PC-3 (cell line): ENCODE measurements at regions not wholly inside any gene's neighbourhood (a gene's known extent, or its start where the extent isn't known, plus 50 kb on each side); places are given as distances from the start of the nearest gene placed in this dataset.

ENCODE experiments used
- ATAC-seq: fragments of 200-7000 bp; cut with Tn5 transposase; 2 replicates; pipeline ENCODE4 v1.9.1; 2020; ENCODE audit warnings: mild to moderate bottlenecking, moderate library complexity
- BruUV-seq: library from RNA; stranded (reverse); fragments of 400-500 nt; replicated peaks from 2 replicates; lab custom pipeline; 2021; lab: Mats Ljungman, UMichigan
- CTCF ChIA-PET: fragments of 300-600 bp; sonication (Branson Sonifier 250); formaldehyde crosslinking; loops from one replicate; lab custom pipeline; 2022; ENCODE audit warnings: antibody characterized with exemption; lab: Charles Lee
- POLR2A ChIA-PET: fragments of 300-600 bp; sonication (Branson Sonifier 250); formaldehyde crosslinking; loops from one replicate; lab custom pipeline; 2022; ENCODE audit warnings: antibody characterized with exemption; ENCODE audit not compliant: unreplicated experiment; lab: Charles Lee
- DNase-seq: peaks from one replicate; pipeline ENCODE4 v3.0.0-alpha.2; 2015
- H2AFZ ChIP-seq: fragments of 300-600 bp; sonication (generic); 2 replicates; pipeline ENCODE4 v1.6.0; 2016; ENCODE audit warnings: antibody characterized with exemption, low read length
- H3F3A ChIP-seq: fragments of 300-600 bp; sonication (generic); one replicate; pipeline ENCODE4 v1.6.0; 2017; ENCODE audit warnings: antibody characterized with exemption, low read length, control low read depth, mild to moderate bottlenecking; ENCODE audit not compliant: unreplicated experiment
- H3K27ac ChIP-seq: fragments of 300-600 bp; sonication (generic); 2 replicates; pipeline ENCODE4 v1.5.1; 2016; ENCODE audit warnings: mild to moderate bottlenecking, low read length
- H3K27me3 ChIP-seq: fragments of 300-600 bp; sonication (generic); 2 replicates; pipeline ENCODE4 v1.6.1; 2016; ENCODE audit warnings: low read length, mixed read lengths
- H3K36me3 ChIP-seq: fragments of 300-600 bp; sonication (generic); 2 replicates; pipeline ENCODE4 v1.6.1; 2016; ENCODE audit warnings: low read depth, mixed run types, low read length, mixed read lengths
- H3K4me1 ChIP-seq: fragments of 300-600 bp; sonication (generic); 2 replicates; pipeline ENCODE4 v1.5.1; 2016; ENCODE audit warnings: low read length; ENCODE audit not compliant: insufficient read depth
- H3K4me2 ChIP-seq: fragments of 300-600 bp; sonication (generic); 2 replicates; pipeline ENCODE4 v1.6.0; 2016; ENCODE audit warnings: low read length
- H3K4me3 ChIP-seq: fragments of 300-600 bp; sonication (generic); 2 replicates; pipeline ENCODE4 v1.5.1; 2016; ENCODE audit warnings: mild to moderate bottlenecking, low read length, mixed read lengths
- H3K79me2 ChIP-seq: fragments of 300-600 bp; sonication (generic); 2 replicates; pipeline ENCODE4 v1.6.1; 2017; ENCODE audit warnings: low read length, mixed read lengths
- H3K9ac ChIP-seq: fragments of 300-600 bp; sonication (generic); 2 replicates; pipeline ENCODE4 v1.6.0; 2016; ENCODE audit warnings: mild to moderate bottlenecking, low read length
- H3K9me2 ChIP-seq: fragments of 300-600 bp; sonication (generic); replicated peaks from 2 replicates; pipeline ENCODE4 v1.6.1; 2016; ENCODE audit warnings: mixed run types, low read length, mixed read lengths
- H3K9me3 ChIP-seq: fragments of 300-600 bp; sonication (generic); 2 replicates; pipeline ENCODE4 v1.6.1; 2016; ENCODE audit warnings: low read length, mixed read lengths
- H4K20me1 ChIP-seq: fragments of 300-600 bp; sonication (generic); 2 replicates; pipeline ENCODE4 v1.6.1; 2016; ENCODE audit warnings: low read length, mixed read lengths
- CTCF ChIP-seq: fragments of 300-600 bp; sonication (generic); conservative IDR thresholded peaks from 2 replicates; pipeline ENCODE4 v1.5.1; 2017; ENCODE audit warnings: antibody characterized with exemption, low read depth, mild to moderate bottlenecking, low read length
- EZH2 ChIP-seq: fragments of 300-600 bp; sonication (generic); IDR thresholded peaks from one replicate; pipeline ENCODE4 v1.6.1; 2017; ENCODE audit warnings: antibody characterized with exemption, mild to moderate bottlenecking, low read length; ENCODE audit not compliant: unreplicated experiment
- EZH2phosphoT487 ChIP-seq: fragments of 300-600 bp; sonication (generic); IDR thresholded peaks from 2 replicates; pipeline ENCODE4 v1.6.1; 2018; ENCODE audit warnings: mild to moderate bottlenecking, antibody characterized with exemption, low read length, borderline replicate concordance
- intact Hi-C: fragments of 100-400 bp; cut with micrococcal nuclease; formaldehyde crosslinking; loops from 2 replicates; pipeline ENCODE4 v1.9.0; 2023

GRCh38 chr1:216883518-216883917 lies 160.3 kb upstream of the ESRRG start:
- H3K79me2 ChIP-seq: no peaks in the 10 kb centered on the region
- no peak for ATAC-seq
- POLR2A ChIA-PET: no interaction called here
- no peak overlapping the region for H3K9ac ChIP-seq
- no peaks in the 10 kb centered on the region for H3K36me3 ChIP-seq
- BruUV-seq: no TSS peak
- CTCF ChIA-PET: no interaction called here
- H3K9me2 ChIP-seq: no peaks in the 10 kb centered on the region
- no peaks in the 10 kb centered on the region for H3K4me1 ChIP-seq
- no peak for DNase-seq
- peaks cover 3% of the 10 kb centered on the region; the same call in 1 of the 2 replicates for H3K27me3 ChIP-seq
- H3F3A ChIP-seq: no peaks in the 10 kb centered on the region
- no peak overlapping the region for H3K27ac ChIP-seq
- no peaks in the 10 kb centered on the region for H3K9me3 ChIP-seq
- intact Hi-C loops: no loop called here
- no peak overlapping the region for H3K4me3 ChIP-seq
- TF ChIP-seq CTCF (no peak), EZH2 (no peak), EZH2phosphoT487 (no peak)
- no peak overlapping the region for H3K4me2 ChIP-seq
- no peaks in the 10 kb centered on the region for H4K20me1 ChIP-seq
- no peak overlapping the region for H2AFZ ChIP-seq

- no peaks in the 10 kb centered on the region for H3K79me2 ChIP-seq
- ATAC-seq: no peak
- H4K20me1 ChIP-seq: no peaks in the 10 kb centered on the region
- no peaks in the 10 kb centered on the region for H3K9me3 ChIP-seq
- no peak overlapping the region for H3K27ac ChIP-seq
- H3K4me3 ChIP-seq: no peak overlapping the region
- no peak for DNase-seq
- no peaks in the 10 kb centered on the region for H3K4me1 ChIP-seq
- no peaks in the 10 kb centered on the region for H3K27me3 ChIP-seq
- no peak for TF ChIP-seq EZH2phosphoT487
- no peak for TF ChIP-seq CTCF
- TF ChIP-seq EZH2: no peak
- ChIA-PET CTCF (no interaction called here), POLR2A (no interaction called here)
- intact Hi-C loops: no loop called here
- no peaks in the 10 kb centered on the region for H3F3A ChIP-seq
- H3K9me2 ChIP-seq: no peaks in the 10 kb centered on the region
- no peak overlapping the region for H3K9ac ChIP-seq
- H3K36me3 ChIP-seq: no peaks in the 10 kb centered on the region
- no peak overlapping the region for H3K4me2 ChIP-seq
- no peak overlapping the region for H2AFZ ChIP-seq
- no TSS peak for BruUV-seq
These were observed 158.5 kb upstream of the ESRRG start for GRCh38 chr1:216881695-216882094.

- H3F3A ChIP-seq: no peaks in the 10 kb centered on the region
- H3K4me1 ChIP-seq: no peaks in the 10 kb centered on the region
- no peak overlapping the region for H3K27ac ChIP-seq
- H3K79me2 ChIP-seq: no peaks in the 10 kb centered on the region
- POLR2A ChIA-PET: no interaction called here
- BruUV-seq: no TSS peak
- CTCF ChIA-PET: no interaction called here
- ATAC-seq: no peak
- no peaks in the 10 kb centered on the region for H3K9me3 ChIP-seq
- intact Hi-C loops: no loop called here
- no peak overlapping the region for H3K9ac ChIP-seq
- no peak for TF ChIP-seq CTCF
- TF ChIP-seq EZH2phosphoT487: no peak
- TF ChIP-seq EZH2: no peak
- H3K9me2 ChIP-seq: no peaks in the 10 kb centered on the region
- peaks cover 3% of the 10 kb centered on the region; the same call in 1 of the 2 replicates for H3K27me3 ChIP-seq
- no peaks in the 10 kb centered on the region for H4K20me1 ChIP-seq
- H3K4me2 ChIP-seq: no peak overlapping the region
- H2AFZ ChIP-seq: no peak overlapping the region
- H3K4me3 ChIP-seq: no peak overlapping the region
- DNase-seq: no peak
- no peaks in the 10 kb centered on the region for H3K36me3 ChIP-seq
These were observed 143.5 kb upstream of the ESRRG start for GRCh38 chr1:216866714-216867113.
